Hematopoietic multipotent progenitor cell treated with erythropoietin and hydrocortisone succinate and interleukin-3 and kit ligand, for 6 days (in vitro differentiated cells): ENCODE measurements at regions not wholly inside any gene's neighbourhood (a gene's known extent, or its start where the extent isn't known, plus 50 kb on each side); places are given as distances from the start of the nearest gene placed in this dataset.

Experiments used
- DNase-seq: peaks from one replicate; pipeline ENCODE4 v3.0.0-alpha.2; 2015

DNA sequence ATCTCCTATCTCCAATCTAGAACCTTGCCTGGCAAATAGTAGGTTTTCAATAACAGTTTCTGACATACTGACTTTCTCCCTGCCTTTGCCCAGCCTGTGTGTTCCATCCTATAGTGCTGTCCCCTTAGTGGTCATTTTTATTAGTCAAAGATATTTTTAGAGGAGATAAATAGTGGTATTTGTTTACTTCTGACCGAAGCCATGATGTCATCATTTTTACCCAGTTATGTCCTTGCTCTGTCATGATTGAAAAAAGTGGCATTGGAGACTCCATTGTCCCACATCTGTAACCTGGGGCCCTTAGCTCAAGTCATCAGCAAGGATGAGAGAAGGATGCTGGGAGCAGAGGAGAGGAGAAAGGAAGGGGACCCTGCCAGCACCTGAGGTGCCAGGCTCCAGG lies 80.6 kb upstream of the ATP2B2 start:
- DNase-seq, result no peak

DNA sequence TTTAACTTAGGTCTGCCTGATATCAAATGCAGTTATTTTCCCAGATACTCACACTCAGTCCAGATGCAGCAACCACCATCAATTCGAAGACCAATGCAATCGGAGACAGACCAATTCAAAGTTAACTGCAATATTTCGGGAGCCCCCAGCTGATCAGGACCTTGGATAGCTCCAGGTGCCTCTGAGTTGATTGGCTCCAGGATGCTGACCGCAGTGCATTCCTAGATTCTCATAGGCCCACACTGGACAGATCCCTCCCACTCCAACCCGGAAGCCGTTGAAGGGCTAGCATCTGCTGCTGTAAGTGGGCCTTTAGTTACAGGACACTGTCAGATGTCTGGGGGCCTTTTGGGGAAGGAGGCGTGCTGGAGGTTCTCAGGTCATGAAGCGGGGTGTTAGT lies 89.5 kb upstream of the ATP2B2 start:
- peak; percentile 92 for DNase-seq

DNA sequence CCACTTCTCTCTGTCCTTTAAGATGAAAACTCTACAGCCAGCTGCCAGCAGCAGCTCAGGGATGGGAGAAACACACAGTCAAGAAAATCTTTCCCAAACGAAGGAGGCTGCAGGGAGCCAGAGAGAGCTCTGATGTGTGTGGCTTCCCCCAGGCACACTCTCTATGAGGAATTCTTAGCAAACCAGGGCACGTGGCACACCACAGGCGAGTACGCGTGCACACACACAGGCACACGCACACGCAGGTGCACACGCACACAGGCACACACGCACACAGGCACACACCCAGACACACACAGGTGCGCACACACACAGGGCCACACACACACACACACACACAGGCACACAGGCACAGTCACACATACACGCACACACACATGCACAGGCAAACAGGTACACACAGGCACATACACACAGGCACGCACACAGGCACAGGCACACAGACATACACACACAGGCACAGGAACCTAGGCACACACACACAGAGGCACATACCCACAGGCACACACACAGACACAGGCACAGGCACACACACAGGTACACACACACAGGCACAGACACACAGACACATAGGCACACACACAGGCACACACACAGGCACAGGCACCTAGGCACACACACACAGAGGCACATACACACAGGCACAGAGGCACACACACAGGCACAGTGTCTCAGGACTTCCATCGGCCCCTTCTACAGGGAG lies 91.5 kb upstream of the ATP2B2 start:
- DNase-seq, result no peak

DNA sequence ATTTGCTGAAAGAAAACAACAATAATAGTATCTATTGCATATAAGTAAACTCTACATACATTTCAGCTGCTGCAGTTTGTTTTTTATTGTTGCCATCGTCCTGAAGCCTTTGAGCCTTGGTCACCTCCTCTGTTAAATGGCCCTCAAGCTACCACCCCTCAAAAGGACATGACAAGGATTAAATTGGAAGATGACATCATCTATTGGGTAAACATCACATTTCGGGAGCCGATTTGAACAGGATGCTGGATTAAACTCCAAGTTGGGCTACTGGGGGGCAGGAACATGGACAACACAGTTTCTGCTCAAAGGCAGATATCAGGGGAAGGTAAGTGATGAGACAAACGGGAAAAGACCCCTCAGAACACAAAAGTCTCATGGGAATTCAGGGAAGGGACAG lies 92.3 kb upstream of the ATP2B2 start:
- DNase-seq, result no peak

DNA sequence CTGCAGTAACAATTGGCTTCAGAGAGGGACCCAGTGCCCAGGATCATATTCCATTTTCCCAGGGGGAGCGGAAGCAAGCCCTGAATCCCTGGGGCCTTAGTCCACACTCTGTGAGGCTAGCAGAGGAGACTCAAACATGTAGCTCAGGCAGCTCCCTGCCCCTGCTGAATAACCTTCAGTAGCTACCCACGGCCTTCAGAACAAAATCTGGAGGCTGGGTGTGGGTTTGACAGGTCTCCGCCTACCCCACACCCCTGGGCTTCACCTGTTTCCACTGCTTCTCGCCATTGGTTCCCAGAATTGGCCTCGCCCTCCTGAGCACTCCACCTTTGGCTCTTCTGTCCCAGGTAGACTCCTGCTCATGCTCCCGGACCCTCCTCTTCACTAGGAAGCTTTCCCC lies 93.6 kb upstream of the ATP2B2 start:
- no peak for DNase-seq

DNA sequence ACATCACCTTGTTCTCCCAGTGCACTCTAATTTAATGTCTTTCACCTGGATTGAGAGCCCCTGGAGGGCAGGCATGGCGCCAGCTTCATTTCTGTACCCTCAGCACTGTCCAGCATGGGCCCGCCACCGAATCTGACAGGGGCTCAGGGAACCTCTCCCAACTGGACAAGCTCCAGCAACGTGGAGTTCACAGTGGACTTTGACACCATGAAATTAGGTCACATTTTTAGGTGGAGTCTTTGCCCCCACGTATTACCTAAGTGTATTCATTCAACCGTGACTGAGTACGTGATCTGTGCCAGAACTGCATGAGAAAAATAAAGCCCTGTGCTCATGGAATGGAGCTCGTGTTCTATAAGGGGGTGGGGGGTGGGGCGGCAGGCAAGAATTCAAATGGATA lies 94.1 kb upstream of the ATP2B2 start:
- DNase-seq, result no peak

DNA sequence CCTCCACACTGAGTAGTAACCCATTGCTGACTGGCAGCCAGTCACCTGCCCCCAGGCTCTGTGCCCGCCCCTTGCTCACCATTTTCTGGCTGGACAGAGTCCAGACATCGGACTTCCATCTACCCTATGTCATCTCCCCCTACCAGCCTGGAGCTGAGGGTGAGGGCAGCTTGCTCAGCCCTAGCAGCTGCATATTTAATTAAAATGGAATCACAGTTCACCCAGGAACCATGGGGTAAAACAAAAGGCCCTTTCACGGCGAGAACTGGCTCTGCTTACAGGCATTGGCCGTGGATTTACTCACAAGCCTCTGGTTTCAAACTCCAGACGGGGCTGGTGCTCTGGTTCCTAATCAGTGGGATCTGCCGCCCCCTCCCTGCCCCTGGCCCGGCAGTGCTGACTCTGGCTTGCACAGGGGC lies 94.9 kb upstream of the ATP2B2 start:
- DNase-seq, result no peak

DNA sequence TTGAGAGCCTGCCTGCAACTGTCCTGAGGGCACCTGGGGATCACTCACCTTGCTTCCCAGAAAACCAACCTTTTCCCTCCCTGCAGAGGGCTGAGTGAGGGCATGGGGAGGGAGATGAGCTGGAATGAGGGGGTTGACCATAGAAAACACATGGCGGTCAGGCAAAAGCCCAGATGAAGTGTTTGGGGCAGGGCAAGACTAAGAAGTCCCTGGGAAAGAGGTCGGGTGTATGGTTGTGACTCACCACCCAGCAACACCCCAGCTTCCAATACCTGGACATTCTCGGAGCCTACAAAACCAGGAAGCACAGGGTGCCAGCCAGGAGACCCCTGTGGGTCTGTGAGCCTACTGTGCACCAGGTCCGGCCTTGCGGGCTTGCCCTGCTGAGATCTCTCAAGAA lies 95.3 kb upstream of the ATP2B2 start:
- DNase-seq, result no peak

DNA sequence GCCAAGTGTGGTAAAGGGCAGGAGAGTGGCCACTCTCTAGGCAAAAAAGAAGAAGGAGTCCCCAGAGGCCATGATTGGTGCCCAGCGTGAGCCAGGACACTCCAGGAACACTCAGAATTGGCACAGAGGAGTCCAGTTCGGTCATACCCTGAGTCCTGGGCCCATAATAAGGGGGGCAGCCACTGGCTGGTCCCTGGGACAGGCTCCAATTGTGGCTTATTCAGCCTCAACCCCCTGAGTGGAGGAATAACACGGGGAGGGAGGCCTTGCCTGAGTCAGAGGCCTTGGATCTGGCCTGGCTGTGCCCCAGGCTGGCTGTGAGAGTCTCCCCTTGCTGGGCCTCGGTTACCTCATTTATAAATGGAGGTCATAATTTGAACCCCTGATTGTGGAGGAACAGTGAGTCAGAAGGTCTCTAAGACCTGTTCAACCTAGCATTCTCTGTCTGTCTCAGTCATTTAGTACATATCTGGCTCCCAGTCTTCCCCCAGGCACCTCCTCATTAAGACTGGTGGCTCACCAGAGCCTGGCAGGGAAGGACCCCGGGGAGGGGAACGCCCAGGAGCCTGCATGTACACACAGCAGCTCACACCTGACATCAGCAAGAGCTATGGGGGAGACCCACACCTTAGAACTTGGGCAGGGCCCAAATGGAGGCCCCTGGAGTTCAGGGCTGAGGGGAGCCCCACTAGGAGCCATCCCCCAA lies 95.9 kb upstream of the ATP2B2 start:
- no peak for DNase-seq

DNA sequence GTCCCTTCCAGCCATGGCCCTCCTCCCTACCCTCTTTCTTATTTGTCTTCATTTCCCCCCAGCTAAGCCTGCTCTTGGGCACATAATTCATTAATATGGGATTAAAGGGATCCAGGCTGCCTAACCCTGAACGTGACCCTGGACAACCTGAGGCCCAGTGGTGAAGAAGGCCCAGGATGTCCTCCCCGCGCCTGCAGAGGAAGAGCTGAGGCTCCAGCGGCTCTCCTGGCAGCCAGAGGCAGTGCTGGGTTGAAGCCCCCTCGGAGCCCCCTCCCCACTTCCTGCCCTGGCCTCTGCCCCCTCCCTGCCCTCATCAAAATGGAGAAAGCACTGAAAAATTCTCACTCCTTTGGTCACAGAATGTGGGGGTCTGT lies 96.5 kb upstream of the ATP2B2 start:
- no peak for DNase-seq

DNA sequence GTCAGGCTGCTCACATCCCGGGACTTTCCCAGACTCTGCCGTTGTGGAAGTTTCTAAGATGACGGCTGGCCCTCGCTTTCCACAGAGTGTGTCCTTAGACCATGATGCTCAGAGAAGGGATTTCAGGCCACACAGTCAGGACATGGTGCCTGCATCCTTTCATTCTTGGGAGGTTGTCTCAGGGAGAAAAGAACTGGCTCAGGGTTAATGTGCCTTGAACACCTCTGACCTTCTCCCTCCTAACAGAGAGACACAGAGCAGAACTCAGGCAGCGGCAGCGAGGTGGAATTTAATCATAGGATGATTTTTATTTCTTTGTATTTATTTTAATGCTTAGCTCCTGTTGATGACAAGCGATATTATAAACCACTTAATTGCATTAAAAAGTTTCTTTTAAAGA lies 96.9 kb upstream of the ATP2B2 start:
- no peak for DNase-seq

DNA sequence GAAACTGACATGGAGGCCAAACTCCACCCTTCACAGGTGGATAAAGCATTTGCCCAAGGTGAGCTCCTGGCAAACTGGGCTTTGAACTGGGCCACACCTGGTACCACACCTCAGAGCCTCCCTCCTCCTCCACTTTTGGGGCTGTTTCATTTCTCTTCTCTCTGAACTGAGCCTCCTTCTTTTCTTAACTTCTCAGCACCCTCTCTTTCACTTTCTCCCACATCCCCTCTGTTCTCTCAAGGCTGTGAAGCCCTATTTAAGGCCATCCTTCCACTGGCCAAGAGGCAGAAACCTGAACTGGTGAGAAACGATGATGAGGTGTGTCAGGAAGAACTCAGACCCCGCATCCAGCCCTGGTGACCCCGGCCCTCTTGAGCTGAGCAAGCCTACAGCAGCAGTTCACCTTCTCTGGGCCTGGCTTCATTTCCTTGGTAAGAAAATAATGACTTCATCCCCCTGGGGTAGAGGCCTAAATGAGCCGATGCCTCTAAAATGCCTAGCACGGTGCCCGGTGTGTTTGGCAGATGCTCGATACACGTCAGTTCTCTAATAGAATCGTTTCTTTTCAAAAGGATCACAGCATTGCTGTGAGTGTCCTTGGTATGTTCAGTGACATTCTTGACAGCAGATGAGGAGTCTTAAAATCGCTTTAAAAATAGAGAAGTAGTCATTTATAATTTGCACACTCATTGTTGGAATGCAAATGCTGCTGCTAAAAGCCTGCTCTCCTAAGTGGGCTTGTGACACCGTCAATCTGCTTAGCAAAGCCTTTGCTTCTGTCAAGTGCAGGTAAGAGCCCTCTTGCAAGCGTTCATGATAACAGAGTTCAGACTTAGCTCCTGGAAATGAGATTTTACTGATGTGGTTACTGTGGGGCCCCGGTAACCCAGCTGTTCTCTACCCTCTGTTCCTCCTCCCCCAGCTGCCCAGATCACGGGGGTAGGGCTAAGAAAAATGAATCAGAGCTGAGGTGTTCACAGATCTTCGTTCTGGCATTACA lies 97.7 kb upstream of the ATP2B2 start:
- peak; percentile 5 for DNase-seq

DNA sequence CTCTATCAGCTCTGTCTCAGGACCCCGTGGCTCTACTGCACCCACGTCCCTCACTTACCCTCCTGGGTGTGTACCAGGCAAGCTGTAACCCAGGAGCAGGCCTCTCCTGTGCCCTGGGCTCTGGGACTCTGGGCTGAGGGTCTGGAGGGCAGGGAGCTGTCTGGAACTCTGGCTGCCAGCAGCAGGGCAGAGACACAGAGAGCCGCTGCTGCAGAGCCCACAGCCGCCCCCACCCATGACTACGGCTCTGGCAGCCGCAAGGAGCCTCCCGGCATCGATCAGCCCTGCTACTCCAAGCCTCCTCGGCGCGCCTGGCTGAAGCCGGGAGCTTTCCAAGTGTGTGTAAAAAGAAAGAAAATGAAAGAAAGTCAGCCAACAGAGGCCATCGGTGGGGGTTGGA lies 103.7 kb upstream of the ATP2B2 start:
- DNase-seq, result no peak

DNA sequence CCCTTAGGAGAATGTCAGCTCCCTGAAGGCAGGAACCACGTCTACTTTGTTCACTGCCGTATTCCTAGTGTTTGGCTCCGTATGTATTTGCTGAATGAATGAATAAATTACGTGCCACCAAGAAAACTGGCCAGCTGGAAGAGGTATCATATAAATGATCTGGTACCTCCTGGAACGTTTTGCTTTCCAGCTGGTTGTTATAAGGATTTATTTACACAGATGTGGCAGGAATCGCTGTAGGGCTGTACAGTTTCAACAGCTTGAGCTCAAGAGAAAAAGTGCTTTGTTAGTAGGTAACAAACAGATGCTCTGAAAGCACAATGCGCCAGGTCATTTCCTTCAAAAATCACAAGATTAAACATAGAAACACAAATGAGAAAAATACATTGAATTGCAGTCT lies 108.8 kb upstream of the ATP2B2 start:
- no peak for DNase-seq

DNA sequence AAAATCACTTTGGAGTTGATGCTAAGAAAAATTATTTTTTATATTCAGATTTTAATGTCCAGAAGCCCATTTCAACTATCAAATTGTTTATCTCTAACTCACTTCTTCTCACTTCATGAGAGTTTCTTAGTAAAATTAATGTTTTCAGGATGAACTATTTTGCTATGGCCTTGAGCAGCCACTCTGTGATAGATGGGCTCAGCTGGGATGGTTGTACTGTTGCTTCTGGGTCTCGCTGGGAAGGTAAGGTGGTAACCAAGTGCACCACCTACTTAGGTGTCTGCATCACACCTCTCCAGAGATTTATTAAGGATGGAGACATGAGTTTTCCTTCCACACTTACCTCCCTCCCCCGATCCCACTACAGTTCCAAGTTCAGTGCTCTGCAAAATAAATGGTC lies 110.3 kb upstream of the ATP2B2 start:
- no peak for DNase-seq

DNA sequence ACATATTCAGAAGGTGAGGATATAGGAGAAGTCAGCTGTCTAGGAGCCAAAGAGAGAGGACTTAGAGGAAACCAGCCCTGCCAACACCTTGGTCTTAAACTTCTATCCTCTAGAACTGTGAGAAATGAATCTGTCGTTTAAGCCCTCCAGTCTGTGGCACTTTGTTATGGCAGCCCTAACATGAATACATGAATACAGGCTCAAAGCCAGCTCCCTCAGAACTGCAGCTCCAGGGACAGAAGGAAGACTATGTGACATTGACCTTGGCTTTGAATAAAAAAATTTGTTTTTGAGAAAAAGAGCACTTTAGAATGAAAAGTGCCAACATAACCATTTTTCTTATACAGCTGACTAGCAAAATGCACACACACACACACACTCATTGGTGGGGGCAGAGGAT lies 110.9 kb upstream of the ATP2B2 start:
- DNase-seq, result no peak

DNA sequence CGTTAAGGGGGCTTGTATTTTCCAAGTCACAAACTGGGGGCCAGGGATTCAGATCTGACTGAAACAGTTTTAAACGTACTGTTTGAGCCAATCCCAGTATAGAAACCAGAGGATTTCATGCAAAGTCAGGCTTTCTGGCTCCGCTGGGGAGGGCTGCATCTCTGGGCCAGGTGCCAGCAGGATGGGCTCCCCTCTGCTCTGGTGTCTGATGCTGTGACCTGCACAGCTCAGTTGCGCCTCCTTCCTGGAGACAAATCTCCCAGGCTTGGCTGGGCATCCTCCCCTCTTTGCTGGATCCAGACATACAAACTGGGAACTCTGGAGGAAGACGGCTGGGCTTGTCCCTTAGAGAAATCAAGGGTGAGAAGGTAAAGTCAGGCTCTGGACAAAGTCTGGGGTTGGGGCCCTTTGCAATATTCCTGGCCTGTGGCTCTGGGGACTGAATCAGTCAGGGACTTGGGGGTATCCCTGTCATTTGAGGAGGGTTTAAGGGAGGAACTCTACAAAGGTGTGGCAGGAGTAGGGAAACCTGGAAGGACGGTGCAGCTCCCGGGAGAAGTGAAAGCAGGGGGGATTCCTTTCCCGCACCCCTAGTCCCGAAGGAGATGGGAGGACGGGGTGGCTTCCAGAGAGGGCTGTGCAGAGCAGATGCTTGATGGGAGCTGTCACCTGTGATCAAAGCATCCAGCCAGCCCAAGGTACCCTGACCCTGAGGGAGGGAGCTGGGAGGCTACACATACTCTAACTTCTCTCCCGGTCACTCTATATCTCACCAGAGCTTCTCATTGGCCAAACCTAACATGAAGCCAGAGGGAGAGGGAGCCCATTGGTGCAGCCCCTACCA lies 114.8 kb upstream of the ATP2B2 start:
- no peak for DNase-seq

DNA sequence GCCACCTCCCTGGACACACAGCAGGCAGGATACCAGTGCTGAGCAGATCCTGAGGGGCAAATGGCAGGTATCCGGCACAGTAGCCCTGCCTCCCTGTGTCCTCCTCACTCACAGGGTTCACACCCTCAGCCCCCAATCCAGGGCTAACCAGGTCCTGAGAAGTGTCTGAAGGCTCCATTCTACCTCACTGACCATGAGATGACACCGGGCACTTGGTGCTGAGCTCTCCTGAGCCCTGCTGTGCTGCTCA lies 115.4 kb upstream of the ATP2B2 start:
- DNase-seq, result no peak

DNA sequence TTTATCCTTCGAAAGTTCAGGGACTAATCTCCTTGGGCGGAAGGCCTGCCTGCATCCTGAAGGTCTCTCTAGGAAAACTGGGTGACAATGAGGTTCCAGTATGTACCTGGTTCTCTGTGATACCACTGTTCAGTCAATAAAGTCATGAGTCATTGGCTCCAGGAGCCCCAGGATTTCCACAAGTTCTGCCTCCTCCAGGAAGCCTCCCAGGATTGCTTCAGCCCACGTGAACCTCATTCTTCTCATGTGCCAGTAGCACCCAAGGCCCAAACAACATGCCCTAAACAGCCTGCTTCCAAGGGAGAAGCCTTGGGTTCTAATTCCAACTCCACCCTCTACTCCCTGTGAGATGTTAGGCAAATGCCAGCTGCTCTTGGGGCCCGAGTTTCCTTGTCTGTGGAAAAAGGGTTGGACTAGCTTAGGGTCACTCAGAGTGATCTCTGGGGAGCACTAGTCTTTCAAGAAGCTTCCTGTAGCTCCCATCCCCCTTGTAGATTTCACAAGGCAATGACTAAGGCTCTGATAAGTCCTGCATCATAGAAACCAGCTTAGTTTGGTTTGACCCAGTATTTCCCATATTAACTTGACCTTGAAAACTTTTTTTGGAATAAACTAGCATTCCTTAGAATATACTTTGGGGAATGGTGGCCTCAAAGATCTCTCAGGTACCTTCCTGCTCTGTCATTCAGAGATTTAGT lies 118.3 kb upstream of the ATP2B2 start:
- no peak for DNase-seq

DNA sequence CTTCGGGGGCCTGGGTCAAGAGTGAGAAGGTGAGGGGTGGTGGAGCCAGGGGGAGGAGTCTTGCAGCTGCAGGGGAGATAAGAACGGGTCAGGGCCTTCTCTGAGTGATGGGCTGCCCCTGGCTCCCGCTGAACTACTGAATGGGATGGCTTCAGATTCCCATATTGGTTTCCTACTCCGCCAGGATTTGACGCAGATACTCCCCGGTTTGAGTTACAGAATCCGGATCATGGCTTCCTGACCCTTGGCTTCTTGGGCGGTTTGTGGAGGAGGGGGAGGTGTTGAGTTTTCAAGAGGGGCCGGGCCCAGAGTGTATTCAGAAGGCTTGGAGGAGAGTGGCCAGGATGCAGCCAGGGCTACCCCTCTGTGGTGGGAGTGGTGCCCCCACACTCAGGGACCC lies 119.9 kb upstream of the ATP2B2 start:
- DNase-seq, result no peak

DNA sequence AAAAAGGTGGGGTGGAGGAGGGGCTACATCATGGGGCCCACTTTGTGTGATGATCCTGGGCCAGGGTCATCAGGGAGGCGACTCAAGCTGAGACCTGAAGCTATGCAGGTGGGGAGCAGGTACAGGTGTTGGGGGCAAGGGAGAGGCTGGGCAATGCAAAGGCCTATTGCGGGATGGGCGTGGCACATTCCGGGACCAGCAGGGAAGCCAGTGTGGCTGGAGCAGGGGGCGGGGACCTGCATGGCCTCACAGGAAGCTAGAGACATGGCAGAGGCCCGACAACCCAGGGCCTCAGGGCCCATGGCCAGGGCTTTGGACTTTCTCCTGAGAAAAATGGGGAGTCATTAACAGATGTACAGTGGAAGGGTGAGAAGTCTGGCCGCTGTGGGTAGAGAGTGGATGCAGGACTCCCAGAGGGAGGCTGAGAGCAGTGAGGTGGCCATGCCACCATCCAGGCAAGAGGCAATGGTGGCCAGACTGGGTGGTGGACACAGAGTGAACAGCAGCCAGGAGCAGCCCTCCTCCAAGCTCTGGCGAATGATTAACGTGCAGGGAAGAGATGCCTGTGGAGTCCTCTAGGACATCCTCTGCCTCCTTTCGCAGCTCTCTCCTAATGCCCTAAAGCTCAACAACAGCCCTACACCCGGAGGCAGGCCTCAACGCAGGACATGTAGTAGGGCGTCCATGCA lies 122.6 kb upstream of the ATP2B2 start:
- no peak for DNase-seq
